ENCODE measurements at regions not wholly inside any gene's neighbourhood (a gene's known extent, or its start where the extent isn't known, plus 50 kb on each side); places are given as distances from the start of the nearest gene placed in this dataset.

- TF ChIP-seq CTCF (IDR thresholded peaks at IDR 0.05; ENCODE audit: extremely low read depth, missing control alignments): no peak
- DNase-seq (ENCODE audit: low spot score): no peak
Measured at GRCh38 chr17:15117239-15117638, 147.9 kb downstream of the PMP22 start.

GRCh38 chr17:15112846-15113617, 152.1 kb downstream of the PMP22 start:
- TF ChIP-seq CTCF (IDR thresholded peaks at IDR 0.05; ENCODE audit: extremely low read depth, missing control alignments): no peak
- DNase-seq (ENCODE audit: low spot score): no peak

- no peak for TF ChIP-seq CTCF (IDR thresholded peaks at IDR 0.05; ENCODE audit: extremely low read depth, missing control alignments)
Measured at GRCh38 chr17:15109608-15110007, 155.5 kb downstream of the PMP22 start.

GRCh38 chr17:15108992-15109391, 156.1 kb downstream of the PMP22 start:
- no peak for DNase-seq (ENCODE audit: low spot score)
- no peak for TF ChIP-seq CTCF (IDR thresholded peaks at IDR 0.05; ENCODE audit: extremely low read depth, missing control alignments)

More at GRCh38 chr17:15109608-15110007, 155.5 kb downstream of the PMP22 start:
- no peak for DNase-seq (ENCODE audit: low spot score)

- no peak for TF ChIP-seq CTCF (IDR thresholded peaks at IDR 0.05; ENCODE audit: extremely low read depth, missing control alignments)
- DNase-seq (ENCODE audit: low spot score): no peak
Measured at GRCh38 chr17:15106540-15106939, 158.6 kb downstream of the PMP22 start.

- no peak for TF ChIP-seq CTCF (IDR thresholded peaks at IDR 0.05; ENCODE audit: extremely low read depth, missing control alignments)
- no peak for DNase-seq (ENCODE audit: low spot score)
Measured at GRCh38 chr17:15103785-15104184, 161.3 kb downstream of the PMP22 start.

- TF ChIP-seq CTCF (IDR thresholded peaks at IDR 0.05; ENCODE audit: extremely low read depth, missing control alignments): no peak
- DNase-seq (ENCODE audit: low spot score): no peak
Measured at GRCh38 chr17:15101175-15101574, 164.0 kb downstream of the PMP22 start.
